Endometrium (tissue), 2 donors: ENCODE measurements at regions not wholly inside any gene's neighbourhood (a gene's known extent, or its start where the extent isn't known, plus 50 kb on each side); places are given as distances from the start of the nearest gene placed in this dataset.

ENCODE experiments used
- FAIRE-seq: peaks from 2 replicates; lab custom pipeline; 2012; peaks lifted over from hg19 to GRCh38; lab: Jason Lieb, UNC
- donor health status: control.
- donor health status: control.

DNA sequence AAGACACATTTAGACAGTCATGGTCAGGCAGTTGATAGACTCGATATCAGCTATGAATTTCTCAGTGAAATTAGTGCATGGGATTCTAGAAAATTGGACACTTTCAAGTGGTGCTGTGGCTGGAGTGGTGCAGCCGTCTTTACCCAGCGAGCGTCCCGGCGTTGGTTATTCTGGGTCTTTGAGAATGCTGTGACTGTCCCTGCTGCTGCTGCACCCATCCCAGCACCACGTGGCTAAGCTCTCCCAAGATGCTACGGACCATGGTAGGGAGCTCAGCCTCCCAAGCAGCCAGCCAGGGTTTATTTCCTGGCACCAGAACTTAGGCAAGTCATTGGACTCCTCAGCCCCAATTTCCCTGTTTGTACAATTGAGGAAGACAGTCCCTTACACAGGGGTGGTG, 147.2 kb upstream of the RPS6KA2 start:
- FAIRE-seq: no peak

GRCh38 chr6:166772518-166772917, 145.5 kb upstream of the RPS6KA2 start:
- FAIRE-seq: no peak

DNA sequence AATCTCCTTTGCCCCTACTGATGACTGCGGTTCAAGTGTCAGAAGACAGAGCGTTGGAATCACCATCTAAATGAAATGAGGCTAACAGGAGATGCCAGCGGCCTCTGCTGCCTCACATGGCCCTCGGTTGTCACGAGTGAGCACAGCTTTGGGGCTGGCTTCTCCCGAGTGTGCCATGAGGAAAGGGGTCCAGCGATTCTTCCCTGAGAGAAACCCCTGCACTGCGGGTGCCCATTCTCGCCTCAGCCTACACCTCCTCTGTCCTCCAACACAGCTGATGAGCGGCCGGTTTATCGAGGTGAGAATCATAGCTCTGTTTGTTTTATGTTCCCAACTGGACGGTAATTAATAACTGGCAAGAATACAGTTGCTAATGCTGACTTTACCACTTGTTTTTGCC, 144.7 kb upstream of the RPS6KA2 start:
- FAIRE-seq: no peak

GRCh38 chr6:166770216-166771116, 143.4 kb upstream of the RPS6KA2 start:
- FAIRE-seq: no peak

GRCh38 chr6:166769648-166770047, 142.6 kb upstream of the RPS6KA2 start:
- no peak for FAIRE-seq

- FAIRE-seq: no peak
These were observed 141.7 kb upstream of the RPS6KA2 start for GRCh38 chr6:166768761-166769160.

GRCh38 chr6:166767230-166767629, 140.2 kb upstream of the RPS6KA2 start:
- no peak for FAIRE-seq

GRCh38 chr6:166766769-166767168, 139.7 kb upstream of the RPS6KA2 start:
- no peak for FAIRE-seq

- no peak for FAIRE-seq
These were observed 138.1 kb upstream of the RPS6KA2 start for GRCh38 chr6:166765234-166765541.

GRCh38 chr6:166764473-166765233, 137.6 kb upstream of the RPS6KA2 start:
- no peak for FAIRE-seq

DNA sequence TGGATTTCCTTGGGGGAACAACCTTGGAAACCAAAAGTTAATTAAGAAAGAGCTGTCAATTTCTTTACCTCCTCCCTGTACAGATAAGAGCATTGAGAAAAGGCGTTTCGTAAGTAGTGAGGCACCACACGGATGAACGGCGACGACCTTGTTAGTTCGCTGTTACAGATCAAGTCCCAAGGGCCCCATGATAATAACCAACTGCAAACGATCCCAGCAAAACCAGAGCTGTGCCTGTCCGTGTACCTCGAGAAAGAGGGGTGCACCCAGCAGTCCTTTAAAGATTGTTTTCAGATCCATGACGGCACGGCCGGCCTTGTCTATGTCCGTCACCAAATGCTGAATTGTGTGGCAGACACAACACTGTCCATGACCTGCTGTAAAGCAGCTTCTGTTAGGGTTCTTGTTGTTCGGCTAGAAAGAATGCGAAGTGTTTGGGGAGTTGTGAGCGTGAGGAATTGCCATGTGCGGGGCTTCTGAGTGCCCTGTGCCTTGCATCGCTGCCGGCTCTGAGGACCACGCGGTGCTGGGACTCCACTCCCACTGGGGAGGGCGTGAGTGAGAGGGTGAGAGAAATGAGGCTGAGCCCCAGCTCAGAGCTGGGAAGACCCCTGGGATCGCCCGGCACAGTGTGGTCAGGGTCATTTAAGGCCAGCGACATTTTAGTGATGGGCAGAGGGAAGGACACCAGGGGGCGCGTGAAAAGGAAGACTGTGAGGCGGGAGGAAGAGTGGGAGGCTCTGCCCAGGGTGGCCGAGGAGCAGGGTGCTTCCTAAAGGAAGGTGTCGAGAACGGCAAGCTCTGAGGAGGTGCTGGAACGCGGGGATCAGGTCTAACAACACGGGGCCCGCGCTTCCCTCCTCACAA, 136.8 kb upstream of the RPS6KA2 start:
- no peak for FAIRE-seq

DNA sequence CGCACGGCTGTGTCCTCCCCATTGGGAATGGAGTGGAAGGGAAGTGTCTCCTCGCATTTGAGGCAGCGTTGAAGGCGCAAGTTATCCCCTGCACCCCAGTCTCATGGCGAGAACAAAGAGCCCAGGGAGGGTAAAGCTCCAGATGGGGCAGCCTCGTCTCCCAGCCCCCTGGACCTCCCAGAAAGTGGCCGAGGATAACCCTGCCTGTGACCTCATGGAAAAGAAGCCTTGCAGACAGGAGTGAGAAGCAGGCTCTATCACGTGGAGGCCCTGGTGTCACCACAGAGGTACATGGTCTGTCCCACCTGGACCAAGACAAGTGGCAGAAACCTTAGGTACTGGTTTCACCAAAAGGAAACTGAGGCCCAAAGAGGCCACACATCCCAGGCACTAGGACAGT, 134.8 kb upstream of the RPS6KA2 start:
- FAIRE-seq: no peak

DNA sequence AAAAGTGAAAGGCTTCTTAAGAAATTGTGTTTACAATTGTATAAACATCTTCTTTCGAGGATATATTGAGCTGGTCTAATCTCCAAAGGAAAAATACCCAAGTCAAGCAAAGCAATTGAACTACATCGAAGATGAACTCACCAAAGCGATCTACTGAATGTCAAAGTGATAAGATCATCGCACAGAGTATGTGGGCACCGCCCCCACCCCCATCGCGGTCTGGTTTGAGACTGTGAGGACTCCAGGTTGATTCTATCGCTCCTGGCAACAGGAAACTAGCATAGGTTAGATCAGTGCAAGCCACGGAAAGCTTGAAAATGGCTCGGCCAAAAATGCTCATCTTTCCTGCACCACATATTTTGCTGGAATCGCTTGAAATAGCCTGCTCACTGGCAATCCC, 133.2 kb upstream of the RPS6KA2 start:
- FAIRE-seq: no peak

DNA sequence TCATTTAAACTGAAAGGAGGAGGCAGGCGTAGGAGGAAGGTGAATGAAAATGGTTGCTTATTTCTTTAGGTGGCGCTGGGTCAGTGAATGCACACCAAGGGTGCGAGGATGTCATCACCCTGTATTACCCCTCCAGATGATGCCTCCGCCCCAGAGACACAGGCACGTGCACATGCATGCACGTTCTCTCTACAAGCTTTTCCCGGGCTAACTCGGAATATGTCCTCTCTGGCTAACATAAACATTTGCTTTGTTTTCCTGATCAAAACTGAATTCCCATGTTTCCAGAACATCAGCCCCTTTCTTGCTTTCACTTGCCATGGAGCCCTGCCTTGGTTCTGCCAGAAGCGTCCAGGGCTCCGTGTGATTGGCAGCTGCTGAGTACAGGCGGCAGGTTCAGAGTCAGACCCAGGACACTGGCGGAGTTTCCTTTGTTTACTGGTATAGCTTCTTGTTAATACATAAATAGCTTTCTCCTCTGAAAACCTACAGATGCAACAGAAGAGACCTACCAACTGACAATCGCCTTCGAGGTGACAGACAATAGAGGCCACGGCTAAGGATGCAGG, 131.2 kb upstream of the RPS6KA2 start:
- no peak for FAIRE-seq

DNA sequence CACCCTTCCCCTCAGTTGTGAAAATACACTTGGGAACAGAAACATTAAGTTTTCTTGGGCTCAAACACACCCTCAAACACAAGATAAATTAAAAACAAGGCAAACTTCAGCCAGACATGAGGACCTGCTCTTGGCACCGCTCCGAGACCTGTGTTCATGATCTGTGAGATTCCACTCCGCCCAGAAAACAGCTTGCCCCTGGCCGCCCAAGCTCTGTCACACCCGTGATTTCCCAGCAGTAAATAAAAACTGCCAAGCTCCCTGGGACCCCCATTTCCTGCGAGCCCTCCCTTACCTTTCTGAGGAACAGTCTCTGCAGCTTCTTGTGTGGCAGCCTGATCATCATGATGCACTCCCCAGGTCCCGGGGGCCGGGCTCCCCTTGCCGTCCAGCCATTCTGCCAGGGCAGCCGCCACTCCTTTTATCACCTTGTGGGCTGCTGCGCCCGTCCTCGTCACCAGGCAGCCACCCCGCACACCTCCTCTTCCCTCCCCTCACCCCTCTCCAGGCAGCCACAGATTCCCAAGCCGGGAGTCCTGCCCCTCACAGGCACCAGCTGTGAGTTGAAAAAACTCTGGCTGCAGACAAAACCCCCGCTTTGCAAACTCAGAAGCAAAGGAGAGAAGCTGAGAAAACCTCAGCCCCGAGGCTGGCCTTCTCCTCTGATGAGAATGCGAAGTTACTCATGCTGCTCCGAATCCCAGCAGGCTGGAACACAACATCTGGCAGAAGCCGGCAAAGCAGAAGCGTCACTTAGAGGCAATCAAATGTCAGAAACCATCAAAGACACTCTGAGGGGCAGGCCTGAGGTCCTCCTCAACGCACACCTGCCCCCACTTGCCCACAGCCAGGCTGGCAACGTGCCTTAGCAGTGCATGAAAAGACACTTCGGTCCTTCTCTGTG, 130.4 kb upstream of the RPS6KA2 start:
- FAIRE-seq: no peak

GRCh38 chr6:166754218-166755030, 127.4 kb upstream of the RPS6KA2 start:
- no peak for FAIRE-seq

DNA sequence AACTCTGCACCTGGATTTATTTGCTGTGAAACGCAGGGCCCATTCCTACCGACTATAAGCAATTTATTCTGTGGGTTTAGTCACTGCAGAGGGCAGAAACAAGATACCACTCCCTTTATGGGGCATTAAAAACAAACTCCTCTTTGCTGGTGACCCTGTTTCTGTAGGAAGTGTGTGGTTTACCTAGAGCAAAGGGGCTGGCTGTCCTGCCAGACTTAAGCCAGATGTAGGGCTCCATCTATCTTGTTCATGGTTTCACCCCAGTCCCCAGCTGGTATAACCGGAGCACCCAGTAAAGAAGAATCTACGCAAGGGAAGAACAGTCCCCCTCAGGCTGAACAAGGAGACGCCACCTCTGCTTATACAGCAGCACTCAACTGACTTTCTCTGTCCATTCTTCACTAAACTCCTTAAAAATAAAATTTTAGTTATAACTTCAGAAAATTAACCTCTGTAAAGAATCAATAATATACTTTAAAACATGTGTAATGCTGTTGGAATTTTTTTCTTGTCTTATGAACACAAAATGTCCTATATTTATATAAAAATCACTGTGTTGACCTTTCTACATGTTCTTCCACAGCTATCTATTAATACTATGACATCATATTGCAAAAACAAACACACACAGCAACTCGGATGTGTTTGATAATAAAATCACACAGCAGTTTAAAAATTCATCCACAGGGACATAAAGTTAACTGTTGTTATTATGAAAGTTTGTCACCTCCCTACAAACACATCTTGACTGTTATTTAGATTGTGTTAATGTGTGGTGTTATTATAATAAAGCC, 126.1 kb upstream of the RPS6KA2 start:
- no peak for FAIRE-seq

GRCh38 chr6:166752097-166752496, 125.0 kb upstream of the RPS6KA2 start:
- FAIRE-seq: no peak

- FAIRE-seq: no peak
These were observed 124.1 kb upstream of the RPS6KA2 start for GRCh38 chr6:166751051-166751595.
